Upper lobe of left lung (tissue), 4 donors: ENCODE measurements at regions not wholly inside any gene's neighbourhood (a gene's known extent, or its start where the extent isn't known, plus 50 kb on each side); places are given as distances from the start of the nearest gene placed in this dataset.

Experiments
- CTCF ChIP-seq, 6 experiments: fragments of 450-650 bp in 4 of 6; fragments of 200-600 bp in 2 of 6; sonication (generic) in 2 of 6; IDR thresholded peaks; one replicate each; pipeline ENCODE4 v1.5.1; 2016 to 2019; ENCODE audit warnings: antibody characterized with exemption in 6 of 6
- POLR2AphosphoS5 ChIP-seq, 2 donors: sonication (generic); formaldehyde crosslinking; IDR thresholded peaks; one replicate each; pipeline ENCODE4 v1.5.1; 2017; ENCODE audit warnings: antibody characterized with exemption in 2 of 2

GRCh38 chr15:91578511-91578910 lies 275.0 kb upstream of the SLCO3A1 start:
- TF ChIP-seq CTCF (IDR thresholded peaks at IDR 0.05) (no peak), POLR2AphosphoS5 (IDR thresholded peaks at IDR 0.05) (peak in 1 of 2 donors; percentile 11)
